OCI-LY3 (cell line): ENCODE measurements at regions not wholly inside any gene's neighbourhood (a gene's known extent, or its start where the extent isn't known, plus 50 kb on each side); places are given as distances from the start of the nearest gene placed in this dataset.
"Not testable (repeated sequence)": the region's sequence is repeated elsewhere in the genome, so short reads cannot be mapped to it uniquely, and the experiment has no call there.

Experiments used
- H2AFZ ChIP-seq: fragments of 200-600, 300-600 bp; shearing (Covaris generic); 2 replicates; pipeline ENCODE4 v1.6.0; 2014; ENCODE audit warnings: antibody characterized with exemption, low read depth, low read length
- H3K27ac ChIP-seq: fragments of 200-600, 300-600 bp; sonication (generic); 2 replicates; pipeline ENCODE4 v1.5.1; 2014; ENCODE audit warnings: mild to moderate bottlenecking, low read length, moderate library complexity, mixed read lengths
- H3K27me3 ChIP-seq: fragments of 200-600, 300-600 bp; sonication (generic); 2 replicates; pipeline ENCODE4 v1.6.1; 2014; ENCODE audit warnings: low read depth, low read length, mixed read lengths
- H3K36me3 ChIP-seq: fragments of 200-600, 300-600 bp; sonication (generic); replicated peaks from 2 replicates; pipeline ENCODE3; 2014; ENCODE audit warnings: low read depth, low read length, mixed read lengths
- H3K4me1 ChIP-seq: fragments of 300-600, 200-600 bp; sonication (generic); 2 replicates; pipeline ENCODE4 v1.6.1; 2014; ENCODE audit warnings: low read length, mixed read lengths
- H3K4me2 ChIP-seq: fragments of 200-600, 300-600 bp; sonication (generic); 2 replicates; pipeline ENCODE4 v1.6.1; 2014; ENCODE audit warnings: low read length, mixed read lengths
- H3K4me3 ChIP-seq: fragments of 300-600, 200-600 bp; sonication (generic); 2 replicates; pipeline ENCODE4 v1.5.1; 2014; ENCODE audit warnings: antibody characterized with exemption, mild to moderate bottlenecking, low read length, moderate library complexity
- H3K79me2 ChIP-seq: fragments of 300-600, 200-600 bp; shearing (Covaris generic); 2 replicates; pipeline ENCODE4 v1.6.1; 2014; ENCODE audit warnings: mild to moderate bottlenecking, low read length, mixed read lengths
- H3K9ac ChIP-seq: fragments of 300-600, 200-600 bp; shearing (Covaris generic); 2 replicates; pipeline ENCODE4 v1.6.0; 2014; ENCODE audit warnings: mild to moderate bottlenecking, low read length, moderate library complexity
- H3K9me3 ChIP-seq: fragments of 200-600, 300-600 bp; shearing (Covaris generic); 2 replicates; pipeline ENCODE4 v1.6.1; 2014; ENCODE audit warnings: low read length, mixed read lengths; ENCODE audit not compliant: insufficient read depth
- H4K20me1 ChIP-seq: fragments of 200-600, 300-600 bp; sonication (generic); 2 replicates; pipeline ENCODE4 v1.6.1; 2016; ENCODE audit warnings: low read length, mixed read lengths; ENCODE audit not compliant: insufficient read depth
- EZH2phosphoT487 ChIP-seq: fragments of 200-600 bp; shearing (Covaris generic); IDR thresholded peaks from 2 replicates; pipeline ENCODE4 v1.6.1; 2018; ENCODE audit warnings: antibody characterized with exemption, mixed run types, low read depth
- TF ChIP-seq, protein P1 (sequence below): fragments of 200-600, 300-600 bp; sonication (generic); IDR thresholded peaks from 2 replicates; pipeline ENCODE4 v1.5.1; 2014; ENCODE audit warnings: antibody characterized with exemption, low read length, low read depth

DNA sequence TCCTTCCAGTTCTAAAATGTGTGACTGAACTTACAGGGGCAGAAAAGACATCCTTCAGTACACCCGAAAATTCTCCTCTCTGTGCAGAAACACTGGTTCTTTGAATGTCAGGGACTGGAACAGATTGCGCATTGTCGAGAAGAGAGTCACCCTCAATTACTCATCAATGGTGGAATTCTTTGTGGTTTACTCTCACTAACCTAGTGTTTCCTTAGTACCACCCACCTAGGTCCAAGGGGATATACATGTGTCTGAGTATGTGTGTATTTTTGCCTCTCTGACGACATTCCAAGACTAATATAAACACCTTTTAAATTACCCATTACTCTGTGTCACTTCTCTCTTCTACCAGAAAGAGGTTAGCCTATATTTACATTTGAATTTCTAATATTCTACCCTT is 660.8 kb downstream of the TLE1 start:
- H3K27ac ChIP-seq, result no peak overlapping the region
- H3K4me2 ChIP-seq, result no peak overlapping the region

DNA sequence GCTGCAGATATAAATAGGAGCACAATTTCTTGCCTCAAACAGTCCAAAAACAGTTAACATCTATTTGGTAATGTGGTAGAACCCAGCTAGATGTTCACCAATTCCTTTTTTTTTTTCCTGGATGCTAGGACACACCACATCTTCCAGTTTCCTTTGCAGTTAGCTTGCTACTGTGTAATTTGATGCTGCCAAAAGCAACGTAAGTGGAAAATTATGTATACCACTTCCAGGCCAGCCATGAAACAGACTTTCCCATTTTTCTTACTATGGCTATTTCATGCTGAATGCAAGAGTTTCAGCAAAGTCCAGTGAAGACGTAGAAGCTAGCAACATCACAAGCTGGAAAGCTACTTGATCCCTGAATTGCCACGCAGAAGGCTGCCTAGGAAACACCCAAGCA is 667.2 kb downstream of the TLE1 start:
- Histone ChIP-seq H3K27me3 (no peaks in the 10 kb centered on the region), H2AFZ (no peak overlapping the region), H3K79me2 (no peaks in the 10 kb centered on the region), H3K4me3 (no peak overlapping the region), H3K27ac (no peak overlapping the region), H3K9ac (no peak overlapping the region), H3K9me3 (no peaks in the 10 kb centered on the region), H3K4me2 (no peak overlapping the region), H3K36me3 (no peaks in the 10 kb centered on the region), H4K20me1 (no peaks in the 10 kb centered on the region), H3K4me1 (no peaks in the 10 kb centered on the region)
- TF ChIP-seq, protein P1, sequence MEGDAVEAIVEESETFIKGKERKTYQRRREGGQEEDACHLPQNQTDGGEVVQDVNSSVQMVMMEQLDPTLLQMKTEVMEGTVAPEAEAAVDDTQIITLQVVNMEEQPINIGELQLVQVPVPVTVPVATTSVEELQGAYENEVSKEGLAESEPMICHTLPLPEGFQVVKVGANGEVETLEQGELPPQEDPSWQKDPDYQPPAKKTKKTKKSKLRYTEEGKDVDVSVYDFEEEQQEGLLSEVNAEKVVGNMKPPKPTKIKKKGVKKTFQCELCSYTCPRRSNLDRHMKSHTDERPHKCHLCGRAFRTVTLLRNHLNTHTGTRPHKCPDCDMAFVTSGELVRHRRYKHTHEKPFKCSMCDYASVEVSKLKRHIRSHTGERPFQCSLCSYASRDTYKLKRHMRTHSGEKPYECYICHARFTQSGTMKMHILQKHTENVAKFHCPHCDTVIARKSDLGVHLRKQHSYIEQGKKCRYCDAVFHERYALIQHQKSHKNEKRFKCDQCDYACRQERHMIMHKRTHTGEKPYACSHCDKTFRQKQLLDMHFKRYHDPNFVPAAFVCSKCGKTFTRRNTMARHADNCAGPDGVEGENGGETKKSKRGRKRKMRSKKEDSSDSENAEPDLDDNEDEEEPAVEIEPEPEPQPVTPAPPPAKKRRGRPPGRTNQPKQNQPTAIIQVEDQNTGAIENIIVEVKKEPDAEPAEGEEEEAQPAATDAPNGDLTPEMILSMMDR, result no peak

More for the DNA sequence above, 660.8 kb downstream of the TLE1 start:
- Histone ChIP-seq H3K79me2 (no peaks in the 10 kb centered on the region), H3K9ac (no peak overlapping the region), H3K4me1 (no peaks in the 10 kb centered on the region), H4K20me1 (no peaks in the 10 kb centered on the region), H3K27me3 (no peaks in the 10 kb centered on the region), H2AFZ (no peak overlapping the region), H3K36me3 (no peaks in the 10 kb centered on the region), H3K4me3 (no peak overlapping the region), H3K9me3 (no peaks in the 10 kb centered on the region)
- TF ChIP-seq EZH2phosphoT487, result no peak
- TF ChIP-seq, protein P1, result no peak

DNA sequence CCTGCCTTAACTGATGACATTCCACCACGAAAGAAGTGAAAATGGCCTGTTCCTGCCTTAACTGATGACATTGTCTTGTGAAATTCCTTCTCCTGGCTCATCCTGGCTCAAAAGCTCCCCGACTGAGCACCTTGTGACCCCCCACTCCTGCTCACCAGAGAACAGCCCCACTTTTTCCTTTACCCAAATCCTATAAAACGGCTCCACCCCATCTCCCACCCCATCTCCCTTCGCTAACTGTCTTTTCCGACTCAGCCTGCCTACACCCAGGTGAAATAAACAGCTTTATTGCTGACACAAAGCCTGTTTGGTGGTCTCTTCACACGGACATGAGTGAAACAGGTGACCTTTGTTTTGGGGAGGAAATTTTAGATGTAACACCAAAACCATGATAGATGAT is 674.4 kb downstream of the TLE1 start:
- not testable (repeated sequence) for H3K4me2 ChIP-seq, H3K4me1 ChIP-seq, H4K20me1 ChIP-seq, H3K79me2 ChIP-seq, H3K9me3 ChIP-seq, H3K27me3 ChIP-seq, H2AFZ ChIP-seq, H3K36me3 ChIP-seq, H3K9ac ChIP-seq, H3K27ac ChIP-seq, H3K4me3 ChIP-seq

DNA sequence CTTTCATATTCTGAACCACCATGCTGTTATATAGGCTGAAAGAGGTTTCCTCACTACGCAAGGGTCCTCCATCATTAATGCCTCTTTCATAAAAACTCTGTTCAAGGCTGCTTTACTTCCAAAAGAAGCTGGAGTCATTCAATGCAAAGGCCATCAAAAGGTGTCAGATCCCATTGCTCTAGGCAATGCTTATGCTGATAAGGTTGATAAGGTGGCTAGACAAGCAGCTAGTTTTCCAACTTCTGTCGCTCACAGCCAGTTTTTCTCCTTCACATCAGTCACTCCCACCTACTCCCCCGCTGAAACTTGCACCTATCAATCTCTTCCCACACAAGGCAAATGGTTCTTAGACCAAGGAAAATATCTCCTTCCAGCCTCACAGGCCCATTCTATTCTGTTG is 676.2 kb downstream of the TLE1 start:
- not testable (repeated sequence) for H3K4me1 ChIP-seq, H3K4me3 ChIP-seq, H3K27me3 ChIP-seq, H3K36me3 ChIP-seq, H3K4me2 ChIP-seq, H4K20me1 ChIP-seq, H3K27ac ChIP-seq, H3K79me2 ChIP-seq, H3K9ac ChIP-seq, H2AFZ ChIP-seq, H3K9me3 ChIP-seq

DNA sequence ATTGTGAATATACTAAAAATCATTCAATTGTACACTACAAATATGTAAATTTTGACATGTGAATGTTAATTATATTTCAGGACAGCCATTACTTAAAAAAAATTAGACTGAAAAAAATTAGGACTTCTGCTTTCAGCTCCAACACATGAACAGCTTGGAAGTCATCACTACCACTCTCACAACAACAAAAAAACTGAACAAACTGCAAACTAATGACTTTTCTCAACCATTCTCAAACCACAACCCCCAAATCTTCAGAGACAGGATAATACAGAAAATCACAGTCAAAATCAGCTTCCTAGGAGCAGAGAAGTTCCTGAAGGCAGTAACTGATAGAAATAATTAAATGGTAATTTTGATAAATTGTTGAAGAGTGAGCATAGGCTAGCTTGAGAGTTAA is 686.4 kb downstream of the TLE1 start:
- Histone ChIP-seq H3K27ac (no peak overlapping the region), H3K4me3 (no peak overlapping the region), H2AFZ (no peak overlapping the region), H3K4me2 (no peak overlapping the region), H3K4me1 (peaks cover 3% of the 10 kb centered on the region; the same call in 1 of the 2 replicates), H3K9me3 (no peaks in the 10 kb centered on the region), H3K27me3 (no peaks in the 10 kb centered on the region), H3K36me3 (no peaks in the 10 kb centered on the region), H3K9ac (no peak overlapping the region), H3K79me2 (no peaks in the 10 kb centered on the region), H4K20me1 (no peaks in the 10 kb centered on the region)
- TF ChIP-seq, protein P1, result no peak
- TF ChIP-seq EZH2phosphoT487, result no peak
